ENCODE measurements at regions not wholly inside any gene's neighbourhood (a gene's known extent, or its start where the extent isn't known, plus 50 kb on each side); places are given as distances from the start of the nearest gene placed in this dataset.

DNA sequence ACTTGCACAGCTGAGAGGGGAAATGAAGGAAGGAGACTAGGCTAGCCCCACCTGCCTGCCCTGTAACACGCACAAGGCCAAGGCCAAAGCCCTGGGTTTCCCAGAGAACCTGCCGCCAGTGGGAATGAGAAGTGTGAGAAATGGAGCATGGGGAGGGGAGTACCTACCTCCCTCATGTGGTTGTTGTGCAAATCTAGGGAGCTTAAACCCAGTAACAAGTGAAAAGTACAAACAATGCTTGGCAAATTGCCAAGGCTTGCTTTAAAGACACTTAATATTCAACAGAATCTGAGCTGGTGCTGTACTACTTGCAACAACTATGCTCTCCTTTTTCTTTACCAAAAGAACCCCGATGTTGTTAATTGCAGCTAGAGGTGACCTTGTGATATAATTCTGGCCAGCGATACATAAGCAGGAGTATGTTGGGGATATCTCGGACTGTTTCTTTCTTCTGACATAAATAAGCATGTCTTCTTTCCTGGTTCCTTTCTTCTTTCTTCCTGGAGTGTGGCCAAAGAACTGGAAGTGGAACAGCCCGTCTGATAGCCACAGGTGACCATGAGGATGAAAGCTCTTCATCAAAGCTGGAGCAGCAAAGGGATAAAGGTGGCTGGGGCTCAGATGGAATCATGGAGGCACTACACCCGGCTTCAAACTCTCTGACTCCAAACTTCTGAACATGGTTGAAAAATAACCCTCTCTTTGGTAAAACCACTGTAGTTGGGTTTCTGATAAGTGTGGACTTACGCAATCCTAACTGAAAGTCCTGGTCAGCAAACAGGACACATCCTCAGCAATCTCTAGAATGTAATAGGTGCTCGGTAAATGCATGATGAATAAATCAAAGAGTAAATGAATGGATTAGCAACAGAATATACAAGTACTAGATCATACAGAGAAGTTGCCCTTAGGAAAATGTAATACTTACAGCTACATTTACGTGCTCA is 207.9 kb downstream of the NUAK1 start:
- DNase-seq (ENCODE audit: low read depth), result no peak
- Histone ChIP-seq H3K36me3 (ENCODE audit: control insufficient read depth, insufficient read depth, low read length) (no peaks in the 10 kb centered on the region), H3K27me3 (ENCODE audit: control insufficient read depth, insufficient read depth, low read length) (no peaks in the 10 kb centered on the region), H3K4me3 (ENCODE audit: low read depth, low read length) (no peak overlapping the region)
- POLR2A ChIA-PET, result interaction anchor here (0.7 kb wide), 1 partner anchor 196 kb away, joined by 3 read pairs; no protein-coding TSS in a partner anchor
- CTCF ChIA-PET, result interaction anchor here (0.7 to 1.9 kb wide), 2 partner anchors 23 to 205 kb away, joined by 3 to 5 read pairs; no protein-coding TSS in a partner anchor
- TF ChIP-seq, protein P1, sequence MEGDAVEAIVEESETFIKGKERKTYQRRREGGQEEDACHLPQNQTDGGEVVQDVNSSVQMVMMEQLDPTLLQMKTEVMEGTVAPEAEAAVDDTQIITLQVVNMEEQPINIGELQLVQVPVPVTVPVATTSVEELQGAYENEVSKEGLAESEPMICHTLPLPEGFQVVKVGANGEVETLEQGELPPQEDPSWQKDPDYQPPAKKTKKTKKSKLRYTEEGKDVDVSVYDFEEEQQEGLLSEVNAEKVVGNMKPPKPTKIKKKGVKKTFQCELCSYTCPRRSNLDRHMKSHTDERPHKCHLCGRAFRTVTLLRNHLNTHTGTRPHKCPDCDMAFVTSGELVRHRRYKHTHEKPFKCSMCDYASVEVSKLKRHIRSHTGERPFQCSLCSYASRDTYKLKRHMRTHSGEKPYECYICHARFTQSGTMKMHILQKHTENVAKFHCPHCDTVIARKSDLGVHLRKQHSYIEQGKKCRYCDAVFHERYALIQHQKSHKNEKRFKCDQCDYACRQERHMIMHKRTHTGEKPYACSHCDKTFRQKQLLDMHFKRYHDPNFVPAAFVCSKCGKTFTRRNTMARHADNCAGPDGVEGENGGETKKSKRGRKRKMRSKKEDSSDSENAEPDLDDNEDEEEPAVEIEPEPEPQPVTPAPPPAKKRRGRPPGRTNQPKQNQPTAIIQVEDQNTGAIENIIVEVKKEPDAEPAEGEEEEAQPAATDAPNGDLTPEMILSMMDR (IDR thresholded peaks at IDR 0.05; ENCODE audit: insufficient read depth, low read depth, low read length), result no peak

DNA sequence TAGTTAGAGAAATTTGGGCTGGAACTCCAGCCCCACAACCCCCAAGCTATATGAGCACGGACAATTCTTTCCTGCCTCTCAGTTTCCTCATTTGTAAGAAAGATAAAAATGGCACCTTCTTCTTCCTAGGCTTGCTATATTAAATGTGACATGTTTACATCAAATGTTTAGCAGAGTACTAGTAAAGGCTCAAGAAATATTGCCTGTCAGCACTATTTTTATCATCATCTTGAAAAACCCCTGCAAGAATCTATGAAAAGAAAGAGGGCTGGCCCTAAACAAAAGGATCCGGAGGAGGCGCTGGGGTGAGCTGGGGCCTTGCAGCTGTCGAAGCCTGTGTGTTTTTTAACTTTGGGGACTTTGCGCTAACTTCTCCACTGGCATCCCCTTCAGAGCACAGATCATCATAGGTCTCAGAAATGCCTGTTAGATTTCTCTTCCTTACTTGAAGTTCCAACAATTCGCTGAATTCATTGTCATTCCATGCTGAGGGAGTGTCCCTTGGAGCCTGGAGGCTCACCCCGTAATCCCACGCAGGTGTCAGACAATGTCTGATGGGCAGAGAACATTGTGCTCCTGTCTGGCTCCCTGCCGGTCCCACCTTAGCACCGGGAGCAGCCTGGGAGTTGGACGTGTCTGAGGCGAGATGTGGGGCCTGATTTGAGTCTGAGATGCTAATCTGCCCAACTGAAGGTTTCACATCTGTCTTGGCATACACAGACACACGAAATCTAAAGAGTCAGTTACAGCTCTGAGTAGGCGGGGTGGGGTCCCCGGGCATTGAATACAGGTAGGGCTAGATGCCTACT is 206.8 kb downstream of the NUAK1 start:
- no peak overlapping the region for H3K4me3 ChIP-seq (ENCODE audit: low read depth, low read length)
- TF ChIP-seq, protein P1 (IDR thresholded peaks at IDR 0.05; ENCODE audit: insufficient read depth, low read depth, low read length), result no peak

DNA sequence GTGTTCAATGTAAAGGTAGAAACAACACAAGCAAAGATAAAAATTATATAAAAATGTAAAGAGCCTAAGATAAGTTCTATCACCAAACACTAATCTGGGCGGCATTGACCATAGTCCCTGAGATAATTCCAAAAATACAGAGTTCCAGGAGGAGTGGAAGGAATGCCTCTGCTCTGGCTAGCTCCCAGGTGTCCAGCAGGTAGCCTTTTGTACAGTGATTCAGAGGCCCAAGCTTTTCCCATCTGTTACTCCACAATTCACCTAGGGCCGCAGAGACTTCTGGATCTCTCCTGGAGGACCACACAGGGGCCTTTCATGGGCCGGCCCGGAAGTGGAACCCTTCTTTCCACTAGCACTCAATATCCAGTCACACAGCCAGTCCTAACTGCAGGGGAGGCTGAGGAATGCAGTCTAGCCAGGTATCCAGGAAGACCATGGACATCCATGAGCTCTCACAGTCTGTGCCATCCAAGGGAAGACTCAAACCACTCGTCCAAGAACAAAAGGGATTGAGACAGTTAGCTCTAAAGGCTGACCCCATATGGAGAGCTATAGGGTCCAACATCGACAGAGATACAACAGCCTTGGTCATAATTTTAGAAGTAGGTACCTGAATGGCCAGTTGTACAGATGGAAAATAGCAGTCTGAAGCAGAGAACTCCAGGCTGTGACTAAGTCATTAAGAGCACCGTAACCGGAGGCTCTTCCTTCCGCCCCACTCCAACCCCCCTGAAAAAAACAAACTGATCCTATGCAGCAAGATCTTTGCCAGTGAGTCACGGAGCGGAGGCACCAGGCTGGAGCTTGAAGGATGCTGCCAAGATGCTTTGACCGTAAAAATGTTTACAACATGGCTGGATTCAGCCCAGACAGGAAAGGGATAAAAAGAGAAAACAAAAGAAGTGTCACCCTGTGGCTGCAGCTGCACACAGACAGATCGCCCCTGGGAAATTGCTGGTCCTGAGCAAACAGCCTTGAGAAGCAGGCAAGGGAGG is 204.8 kb downstream of the NUAK1 start:
- ChIA-PET POLR2A (interaction anchor here (0.5 to 0.7 kb wide), 2 partner anchors 53 to 96 kb away, joined by 3 read pairs; no protein-coding TSS in a partner anchor), CTCF (interaction anchor here (0.6 to 1.4 kb wide), 5 partner anchors 11 to 515 kb away, joined by 3 to 7 read pairs (median 4); no protein-coding TSS in a partner anchor)
- H3K27me3 ChIP-seq (ENCODE audit: control insufficient read depth, insufficient read depth, low read length), result no peaks in the 10 kb centered on the region
- TF ChIP-seq, protein P1 (IDR thresholded peaks at IDR 0.05; ENCODE audit: insufficient read depth, low read depth, low read length), result no peak
- no peak overlapping the region for H3K4me3 ChIP-seq (ENCODE audit: low read depth, low read length)
- H3K36me3 ChIP-seq (ENCODE audit: control insufficient read depth, insufficient read depth, low read length), result no peaks in the 10 kb centered on the region
- DNase-seq (ENCODE audit: low read depth), result peak; percentile 95

More for the DNA sequence above, 206.8 kb downstream of the NUAK1 start:
- ChIA-PET POLR2A (no interaction called here), CTCF (interaction anchor here (0.6 to 1.9 kb wide), 2 partner anchors 115 to 204 kb away, joined by 3 to 5 read pairs; no protein-coding TSS in a partner anchor)
- Histone ChIP-seq H3K27me3 (ENCODE audit: control insufficient read depth, insufficient read depth, low read length) (no peaks in the 10 kb centered on the region), H3K36me3 (ENCODE audit: control insufficient read depth, insufficient read depth, low read length) (no peaks in the 10 kb centered on the region)
- DNase-seq (ENCODE audit: low read depth), result no peak

DNA sequence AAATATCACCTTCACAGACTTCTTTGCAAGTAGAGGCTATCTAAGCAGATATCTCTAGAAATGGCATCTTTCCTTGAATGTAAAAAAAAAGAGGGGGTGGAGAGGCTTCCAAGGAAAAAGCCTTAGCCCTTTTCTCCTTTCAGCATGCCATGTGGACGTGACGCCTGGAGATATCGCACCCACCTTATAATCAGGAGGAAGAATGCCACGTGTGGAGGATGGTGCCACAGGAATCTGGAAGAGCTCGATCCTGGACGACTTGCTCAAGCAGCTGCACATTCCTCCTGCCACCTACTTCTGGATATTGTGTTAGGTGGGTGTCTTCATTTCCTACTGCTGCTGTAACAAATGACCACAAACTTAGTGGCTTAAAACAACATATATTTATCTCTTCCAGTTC is 203.6 kb downstream of the NUAK1 start:
- DNase-seq (ENCODE audit: low read depth), result no peak
- ChIA-PET CTCF (interaction anchor here (0.6 to 1.7 kb wide), 3 partner anchors 189 to 204 kb away, joined by 3 to 4 read pairs (median 4); partner anchors contain the start of gene NUAK1), POLR2A (no interaction called here)
- Histone ChIP-seq H3K36me3 (ENCODE audit: control insufficient read depth, insufficient read depth, low read length) (no peaks in the 10 kb centered on the region), H3K27me3 (ENCODE audit: control insufficient read depth, insufficient read depth, low read length) (no peaks in the 10 kb centered on the region), H3K4me3 (ENCODE audit: low read depth, low read length) (no peak overlapping the region)
- TF ChIP-seq, protein P1 (IDR thresholded peaks at IDR 0.05; ENCODE audit: insufficient read depth, low read depth, low read length), result no peak
